ENCODE measurements at regions not wholly inside any gene's neighbourhood (a gene's known extent, or its start where the extent isn't known, plus 50 kb on each side); places are given as distances from the start of the nearest gene placed in this dataset.

DNA sequence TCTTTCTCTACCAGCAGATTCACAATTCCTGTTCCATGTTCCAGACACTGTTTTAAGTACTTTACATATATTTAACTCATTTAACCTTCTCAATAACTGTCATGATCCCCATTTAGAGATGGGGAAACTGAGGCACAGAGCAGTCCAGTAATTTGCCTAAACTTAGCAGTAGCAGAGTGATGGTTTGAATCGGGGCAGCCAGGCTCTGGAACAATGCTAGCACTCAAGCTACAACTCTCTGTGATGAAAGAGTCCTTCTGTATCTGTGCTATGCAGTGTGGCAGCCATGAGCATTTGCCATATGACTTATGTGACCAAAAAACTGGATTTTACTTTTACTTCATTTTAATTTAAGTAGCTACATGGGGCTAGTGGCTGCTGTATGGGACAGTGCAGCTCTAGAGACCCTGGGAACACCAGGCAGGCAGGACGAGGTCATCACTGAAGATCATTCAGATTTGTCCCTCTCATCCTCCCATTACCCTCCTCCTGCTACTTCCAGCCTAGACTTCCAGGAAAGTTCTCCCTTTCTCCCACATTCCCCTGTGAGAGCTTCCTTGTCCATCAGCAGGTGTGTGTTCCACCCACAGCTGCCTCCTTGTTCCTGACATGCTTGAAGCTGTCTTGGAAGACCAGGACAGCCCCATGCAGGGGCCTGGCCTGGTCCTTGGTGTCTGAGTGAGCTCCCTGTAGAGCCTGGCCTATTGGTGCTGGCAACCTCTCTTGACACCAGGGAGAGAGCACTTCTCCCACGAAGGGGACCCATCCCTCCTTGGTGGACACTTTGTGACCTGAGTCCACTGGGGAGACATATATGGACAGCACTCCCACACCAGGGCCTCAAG, 157.0 kb downstream of the MRPL14 start:
- DNase-seq, result no peak
- TF ChIP-seq, protein P1, sequence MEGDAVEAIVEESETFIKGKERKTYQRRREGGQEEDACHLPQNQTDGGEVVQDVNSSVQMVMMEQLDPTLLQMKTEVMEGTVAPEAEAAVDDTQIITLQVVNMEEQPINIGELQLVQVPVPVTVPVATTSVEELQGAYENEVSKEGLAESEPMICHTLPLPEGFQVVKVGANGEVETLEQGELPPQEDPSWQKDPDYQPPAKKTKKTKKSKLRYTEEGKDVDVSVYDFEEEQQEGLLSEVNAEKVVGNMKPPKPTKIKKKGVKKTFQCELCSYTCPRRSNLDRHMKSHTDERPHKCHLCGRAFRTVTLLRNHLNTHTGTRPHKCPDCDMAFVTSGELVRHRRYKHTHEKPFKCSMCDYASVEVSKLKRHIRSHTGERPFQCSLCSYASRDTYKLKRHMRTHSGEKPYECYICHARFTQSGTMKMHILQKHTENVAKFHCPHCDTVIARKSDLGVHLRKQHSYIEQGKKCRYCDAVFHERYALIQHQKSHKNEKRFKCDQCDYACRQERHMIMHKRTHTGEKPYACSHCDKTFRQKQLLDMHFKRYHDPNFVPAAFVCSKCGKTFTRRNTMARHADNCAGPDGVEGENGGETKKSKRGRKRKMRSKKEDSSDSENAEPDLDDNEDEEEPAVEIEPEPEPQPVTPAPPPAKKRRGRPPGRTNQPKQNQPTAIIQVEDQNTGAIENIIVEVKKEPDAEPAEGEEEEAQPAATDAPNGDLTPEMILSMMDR (IDR thresholded peaks at IDR 0.05), result no peak
- TF ChIP-seq POLR2A (IDR thresholded peaks at IDR 0.05), result no peak
- Histone ChIP-seq H3K4me3 (no peak overlapping the region), H3K27me3 (no peaks in the 10 kb centered on the region), H3K27ac (no peak overlapping the region), H3K36me3 (ENCODE audit: low read depth, missing control alignments) (no peaks in the 10 kb centered on the region), H3K4me1 (peaks cover 4% of the 10 kb centered on the region), H3K9me3 (no peaks in the 10 kb centered on the region)
- 71 to 88% methylated on average over 2 to 3 of the region's 3 CpGs for WGBS, 2 donors
- intact Hi-C loops (cut with DNase I; ENCODE audit: low total_unique reads), result no loop called here

DNA sequence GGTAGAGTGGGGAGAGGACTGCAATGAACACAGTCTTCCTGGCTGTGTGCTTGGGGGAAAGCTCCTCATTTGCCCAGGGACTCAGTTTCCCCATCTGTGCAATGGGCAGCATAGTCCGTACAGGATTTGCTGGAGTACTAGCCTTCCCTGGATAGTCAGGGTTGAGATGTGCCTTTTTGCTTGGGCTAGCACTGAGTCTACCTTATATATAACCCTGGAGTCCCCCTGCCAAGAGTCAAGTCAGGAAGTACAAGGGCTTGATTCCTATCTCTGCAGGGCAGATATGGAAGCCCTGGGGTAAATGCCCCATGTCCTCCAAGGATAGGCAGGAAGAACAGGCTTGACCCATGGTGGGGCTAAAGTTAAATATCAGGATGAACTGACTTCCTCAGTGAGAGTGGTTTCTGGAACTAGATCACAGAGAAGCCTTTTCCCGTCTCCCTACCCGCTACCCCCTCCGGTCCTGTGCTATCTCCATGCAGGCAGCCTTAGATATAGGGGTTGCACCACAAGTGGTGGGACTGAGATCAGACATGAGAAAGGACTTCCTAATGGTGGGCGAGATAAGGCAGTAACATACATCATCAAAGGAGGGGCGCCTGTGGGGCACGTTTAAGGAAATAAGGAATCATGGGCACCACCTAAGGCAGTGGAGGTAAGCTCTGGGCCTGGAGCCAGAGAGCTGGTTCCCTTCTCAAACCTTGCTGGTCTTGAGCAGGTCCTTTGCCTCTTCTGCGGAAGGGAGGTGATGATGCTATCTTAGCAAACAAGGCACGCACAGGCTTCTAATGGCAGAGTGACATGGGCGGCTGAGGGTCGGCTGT, 157.9 kb downstream of the MRPL14 start:
- 87 to 91% methylated on average over 10 to 11 of the region's 11 CpGs for WGBS, 2 donors
- Histone ChIP-seq H3K27me3 (no peaks in the 10 kb centered on the region), H3K4me3 (no peak overlapping the region), H3K36me3 (ENCODE audit: low read depth, missing control alignments) (no peaks in the 10 kb centered on the region), H3K27ac (no peak overlapping the region), H3K4me1 (peaks cover 4% of the 10 kb centered on the region), H3K9me3 (no peaks in the 10 kb centered on the region)
- no peak for DNase-seq
- TF ChIP-seq, protein P1 (IDR thresholded peaks at IDR 0.05), result no peak
- no peak for TF ChIP-seq POLR2A (IDR thresholded peaks at IDR 0.05)
- intact Hi-C loops (cut with DNase I; ENCODE audit: low total_unique reads), result no loop called here

DNA sequence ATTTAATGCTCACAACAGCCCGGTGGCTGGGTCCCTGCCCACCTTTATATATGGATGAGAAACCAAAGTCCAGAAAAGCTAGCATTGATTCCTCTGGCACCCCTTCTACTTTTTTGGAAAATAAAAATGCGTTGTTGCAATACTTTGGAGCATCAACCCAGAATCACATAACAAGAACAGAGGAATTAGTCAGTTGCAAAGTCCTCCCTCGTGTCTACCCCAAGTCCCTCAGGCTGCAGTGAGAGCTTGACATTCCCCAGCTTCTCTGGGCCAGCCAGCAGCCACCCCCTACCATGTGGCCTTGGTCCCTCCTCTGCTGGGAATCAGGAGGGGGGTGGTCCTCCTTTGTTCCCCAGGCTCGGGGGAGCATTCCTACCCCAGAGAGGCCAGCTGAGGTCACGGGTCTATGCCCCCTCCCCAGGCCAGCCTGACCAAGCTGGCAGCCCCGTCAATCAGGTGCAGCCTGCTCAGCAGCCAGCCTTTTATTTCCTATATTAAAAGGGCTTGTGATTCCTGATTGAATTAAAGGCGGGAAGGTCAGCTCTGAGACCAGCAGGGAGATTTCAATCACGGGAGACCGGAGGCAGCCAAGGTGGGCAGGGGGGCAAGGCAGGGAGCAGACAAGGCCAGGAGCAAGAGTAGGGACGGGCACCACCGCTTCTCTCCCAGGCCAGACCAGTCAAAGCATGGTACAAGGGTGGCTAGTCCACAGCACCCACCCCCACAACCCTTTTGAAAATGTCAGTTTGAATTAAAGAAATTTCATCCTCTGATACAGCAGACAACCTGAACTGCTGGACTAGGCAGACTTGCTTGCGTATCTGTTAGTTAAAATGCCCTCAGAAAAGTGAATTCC, 158.9 kb downstream of the MRPL14 start:
- H3K4me3 ChIP-seq, result no peak overlapping the region
- intact Hi-C loops (cut with DNase I; ENCODE audit: low total_unique reads), result no loop called here
- H3K27ac ChIP-seq, result no peak overlapping the region
- peaks cover 4% of the 10 kb centered on the region for H3K4me1 ChIP-seq
- no peaks in the 10 kb centered on the region for H3K9me3 ChIP-seq
- WGBS, 2 donors, result 83 to 87% methylated on average over 12 of the region's 12 CpGs
- TF ChIP-seq, protein P1 (IDR thresholded peaks at IDR 0.05), result no peak
- no peak for TF ChIP-seq POLR2A (IDR thresholded peaks at IDR 0.05)
- DNase-seq, result no peak
- no peaks in the 10 kb centered on the region for H3K36me3 ChIP-seq (ENCODE audit: low read depth, missing control alignments)
- no peaks in the 10 kb centered on the region for H3K27me3 ChIP-seq

DNA sequence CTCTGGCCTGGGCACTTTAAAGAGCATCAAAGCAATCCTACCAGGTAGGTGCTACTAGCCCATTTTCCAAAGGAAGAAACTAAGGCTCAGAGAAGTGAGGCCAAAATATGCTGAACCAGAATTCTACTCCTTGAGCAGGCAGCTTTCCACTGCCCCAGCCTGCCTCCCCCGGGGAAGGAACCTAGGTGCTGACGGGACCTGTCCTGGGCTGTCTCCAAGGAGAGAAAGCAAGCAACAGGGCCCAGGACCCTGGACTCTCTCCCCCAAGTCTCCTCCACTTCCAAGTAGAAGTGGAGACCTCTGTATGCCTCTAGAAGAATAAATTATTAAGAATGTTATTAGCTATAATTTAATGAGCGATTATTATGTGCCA, 159.5 kb downstream of the MRPL14 start:
- H3K4me3 ChIP-seq, result no peak overlapping the region
- H3K27me3 ChIP-seq, result no peaks in the 10 kb centered on the region
- 91 to 96% methylated on average over 3 of the region's 3 CpGs for WGBS, 2 donors
- H3K4me1 ChIP-seq, result peaks cover 2% of the 10 kb centered on the region
- no peaks in the 10 kb centered on the region for H3K9me3 ChIP-seq
- no peaks in the 10 kb centered on the region for H3K36me3 ChIP-seq (ENCODE audit: low read depth, missing control alignments)
- TF ChIP-seq, protein P1 (IDR thresholded peaks at IDR 0.05), result no peak
- no peak for TF ChIP-seq POLR2A (IDR thresholded peaks at IDR 0.05)
- intact Hi-C loops (cut with DNase I; ENCODE audit: low total_unique reads), result no loop called here
- no peak for DNase-seq
- H3K27ac ChIP-seq, result no peak overlapping the region
